NCI-H1105 treated with DMSO at 0.1 percent for 48 hours (cell line): ENCODE measurements at regions not wholly inside any gene's neighbourhood (a gene's known extent, or its start where the extent isn't known, plus 50 kb on each side); places are given as distances from the start of the nearest gene placed in this dataset.
"Not testable (repeated sequence)": the region's sequence is repeated elsewhere in the genome, so short reads cannot be mapped to it uniquely, and the experiment has no call there.

Source experiments
- DNase-seq: peaks from one replicate; lab custom pipeline; 2025; lab: John Stamatoyannopoulos, UW

- no peak for DNase-seq
Measured at GRCh38 chr9:21533597-21533996, 51.5 kb upstream of the IFNE start.

- no peak for DNase-seq
Measured at GRCh38 chr9:21535396-21535795, 53.3 kb upstream of the IFNE start.

GRCh38 chr9:21542787-21543186 is 60.7 kb upstream of the IFNE start:
- DNase-seq, result no peak

GRCh38 chr9:21543187-21543586 is 61.1 kb upstream of the IFNE start:
- DNase-seq, result no peak

- DNase-seq, result not testable (repeated sequence)
Measured at GRCh38 chr9:21543816-21544215, 61.7 kb upstream of the IFNE start.

GRCh38 chr9:21546949-21547348 is 64.8 kb upstream of the IFNE start:
- no peak for DNase-seq

- no peak for DNase-seq
Measured at GRCh38 chr9:21549251-21549765, 67.2 kb upstream of the IFNE start.

GRCh38 chr9:21549890-21550289 is 67.8 kb upstream of the IFNE start:
- no peak for DNase-seq

GRCh38 chr9:21550392-21550791 is 68.3 kb upstream of the IFNE start:
- no peak for DNase-seq

GRCh38 chr9:21551401-21551800 is 69.3 kb upstream of the IFNE start:
- no peak for DNase-seq

- DNase-seq, result no peak
Measured at GRCh38 chr9:21552244-21553170, 70.4 kb upstream of the IFNE start.

GRCh38 chr9:21553441-21553840 is 71.3 kb upstream of the IFNE start:
- DNase-seq, result no peak

GRCh38 chr9:21554813-21555212 is 72.7 kb upstream of the IFNE start:
- DNase-seq, result no peak

- DNase-seq, result no peak
Measured at GRCh38 chr9:21555911-21556310, 73.8 kb upstream of the IFNE start.

- no peak for DNase-seq
Measured at GRCh38 chr9:21556581-21557427, 74.7 kb upstream of the IFNE start.

- DNase-seq, result no peak
Measured at GRCh38 chr9:21557428-21557768, 75.3 kb upstream of the IFNE start.

GRCh38 chr9:21558079-21558478 is 76.0 kb upstream of the IFNE start:
- no peak for DNase-seq

- DNase-seq, result peak; percentile 14
Measured at GRCh38 chr9:21558615-21559401, 76.7 kb upstream of the IFNE start.

GRCh38 chr9:21559402-21560280 is 77.5 kb upstream of the IFNE start:
- peak; percentile 46 for DNase-seq

GRCh38 chr9:21560281-21560745 is 78.2 kb upstream of the IFNE start:
- no peak for DNase-seq

GRCh38 chr9:21561502-21561901 is 79.4 kb upstream of the IFNE start:
- no peak for DNase-seq
